Suprapubic skin (tissue), 3 donors: ENCODE measurements at regions not wholly inside any gene's neighbourhood (a gene's known extent, or its start where the extent isn't known, plus 50 kb on each side); places are given as distances from the start of the nearest gene placed in this dataset.

ENCODE experiments used
- POLR2AphosphoS5 ChIP-seq, 3 donors: sonication (generic); formaldehyde crosslinking; IDR thresholded peaks; one replicate each; pipeline ENCODE4 v1.6.1; 2017; ENCODE audit warnings: antibody characterized with exemption in 3 of 3
- TF ChIP-seq, protein P1 (sequence below), 2 donors: fragments of 200-600 bp in 1 of 2; fragments of 450-650 bp in 1 of 2; sonication (generic) in 1 of 2; IDR thresholded peaks; one replicate each; pipeline ENCODE4 v1.5.1; 2016 to 2019; ENCODE audit warnings: antibody characterized with exemption in 2 of 2, mild to moderate bottlenecking in 1 of 2, moderate library complexity in 1 of 2

DNA sequence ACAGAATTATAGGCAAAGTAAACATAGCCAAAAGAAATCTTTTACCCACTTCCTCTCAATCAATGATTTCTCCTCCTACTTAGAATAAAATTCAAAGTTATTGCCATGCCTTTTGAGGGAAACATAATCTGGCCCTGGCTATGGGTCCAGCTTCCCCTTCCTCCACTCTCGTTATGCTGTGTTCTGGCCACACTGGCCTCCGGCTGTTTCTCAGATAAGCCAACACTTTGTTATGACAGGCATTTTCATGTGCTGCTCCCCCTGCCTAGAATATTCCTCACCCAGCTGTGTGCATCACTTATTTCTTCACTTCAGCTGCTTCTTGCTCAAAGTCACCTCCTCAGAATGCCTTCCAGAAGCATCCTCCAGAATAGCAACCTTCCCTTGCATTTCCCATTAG, 386.6 kb upstream of the AADAT start:
- TF ChIP-seq, protein P1, sequence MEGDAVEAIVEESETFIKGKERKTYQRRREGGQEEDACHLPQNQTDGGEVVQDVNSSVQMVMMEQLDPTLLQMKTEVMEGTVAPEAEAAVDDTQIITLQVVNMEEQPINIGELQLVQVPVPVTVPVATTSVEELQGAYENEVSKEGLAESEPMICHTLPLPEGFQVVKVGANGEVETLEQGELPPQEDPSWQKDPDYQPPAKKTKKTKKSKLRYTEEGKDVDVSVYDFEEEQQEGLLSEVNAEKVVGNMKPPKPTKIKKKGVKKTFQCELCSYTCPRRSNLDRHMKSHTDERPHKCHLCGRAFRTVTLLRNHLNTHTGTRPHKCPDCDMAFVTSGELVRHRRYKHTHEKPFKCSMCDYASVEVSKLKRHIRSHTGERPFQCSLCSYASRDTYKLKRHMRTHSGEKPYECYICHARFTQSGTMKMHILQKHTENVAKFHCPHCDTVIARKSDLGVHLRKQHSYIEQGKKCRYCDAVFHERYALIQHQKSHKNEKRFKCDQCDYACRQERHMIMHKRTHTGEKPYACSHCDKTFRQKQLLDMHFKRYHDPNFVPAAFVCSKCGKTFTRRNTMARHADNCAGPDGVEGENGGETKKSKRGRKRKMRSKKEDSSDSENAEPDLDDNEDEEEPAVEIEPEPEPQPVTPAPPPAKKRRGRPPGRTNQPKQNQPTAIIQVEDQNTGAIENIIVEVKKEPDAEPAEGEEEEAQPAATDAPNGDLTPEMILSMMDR (IDR thresholded peaks at IDR 0.05), result no peak
- no peak for TF ChIP-seq POLR2AphosphoS5 (IDR thresholded peaks at IDR 0.05)
